DND-41 (cell line): ENCODE measurements at regions not wholly inside any gene's neighbourhood (a gene's known extent, or its start where the extent isn't known, plus 50 kb on each side); places are given as distances from the start of the nearest gene placed in this dataset.
"Not testable (repeated sequence)": the region's sequence is repeated elsewhere in the genome, so short reads cannot be mapped to it uniquely, and the experiment has no call there.

ENCODE experiments used
- EZH2 ChIP-seq: IDR thresholded peaks from 3 replicates; pipeline ENCODE4 v1.6.1; 2012; ENCODE audit warnings: borderline replicate concordance, low read depth, mild to moderate bottlenecking, moderate library complexity, low read length, inconsistent platforms; ENCODE audit not compliant: severe bottlenecking
- TF ChIP-seq, protein P1 (sequence below): IDR thresholded peaks from 2 replicates; pipeline ENCODE4 v1.5.1; 2012; ENCODE audit warnings: borderline replicate concordance, low read length, moderate library complexity, mild to moderate bottlenecking; ENCODE audit not compliant: poor library complexity, severe bottlenecking; ENCODE audit errors: extremely low read depth

DNA sequence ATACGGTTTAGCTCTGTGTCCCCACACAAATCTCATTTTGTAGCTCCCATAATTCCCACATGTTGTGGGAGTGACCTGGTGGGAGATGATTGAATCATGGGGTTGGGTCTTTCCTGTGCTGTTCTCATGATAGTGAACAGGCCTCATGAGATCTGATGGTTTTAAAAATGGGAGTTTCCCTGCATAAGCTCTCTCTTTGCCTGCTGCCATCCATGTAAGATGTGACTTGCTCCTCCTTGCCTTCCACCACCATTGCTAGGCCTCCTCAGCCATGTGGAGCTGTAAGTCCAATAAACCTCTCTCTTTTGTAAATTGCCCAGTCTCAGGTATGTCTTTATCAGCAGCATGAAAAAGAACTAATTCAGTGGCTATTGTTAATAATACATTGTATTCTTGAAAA is 73.8 kb downstream of the GPR85 start:
- not testable (repeated sequence) for TF ChIP-seq EZH2
- TF ChIP-seq, protein P1, sequence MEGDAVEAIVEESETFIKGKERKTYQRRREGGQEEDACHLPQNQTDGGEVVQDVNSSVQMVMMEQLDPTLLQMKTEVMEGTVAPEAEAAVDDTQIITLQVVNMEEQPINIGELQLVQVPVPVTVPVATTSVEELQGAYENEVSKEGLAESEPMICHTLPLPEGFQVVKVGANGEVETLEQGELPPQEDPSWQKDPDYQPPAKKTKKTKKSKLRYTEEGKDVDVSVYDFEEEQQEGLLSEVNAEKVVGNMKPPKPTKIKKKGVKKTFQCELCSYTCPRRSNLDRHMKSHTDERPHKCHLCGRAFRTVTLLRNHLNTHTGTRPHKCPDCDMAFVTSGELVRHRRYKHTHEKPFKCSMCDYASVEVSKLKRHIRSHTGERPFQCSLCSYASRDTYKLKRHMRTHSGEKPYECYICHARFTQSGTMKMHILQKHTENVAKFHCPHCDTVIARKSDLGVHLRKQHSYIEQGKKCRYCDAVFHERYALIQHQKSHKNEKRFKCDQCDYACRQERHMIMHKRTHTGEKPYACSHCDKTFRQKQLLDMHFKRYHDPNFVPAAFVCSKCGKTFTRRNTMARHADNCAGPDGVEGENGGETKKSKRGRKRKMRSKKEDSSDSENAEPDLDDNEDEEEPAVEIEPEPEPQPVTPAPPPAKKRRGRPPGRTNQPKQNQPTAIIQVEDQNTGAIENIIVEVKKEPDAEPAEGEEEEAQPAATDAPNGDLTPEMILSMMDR: not testable (repeated sequence)
